Neural cell (in vitro differentiated cells): ENCODE measurements at regions not wholly inside any gene's neighbourhood (a gene's known extent, or its start where the extent isn't known, plus 50 kb on each side); places are given as distances from the start of the nearest gene placed in this dataset.

Experiments
- H2AFZ ChIP-seq: fragments of 200-600, 300-800 bp; sonication (generic), shearing (Covaris generic); 2 replicates; pipeline ENCODE4 v1.6.0; 2014; ENCODE audit warnings: low read depth, mild to moderate bottlenecking, antibody characterized with exemption, low read length, moderate library complexity
- H3F3A ChIP-seq: fragments of 200-600 bp; shearing (Covaris generic); 2 replicates; pipeline ENCODE4 v1.6.1; 2016; ENCODE audit warnings: mild to moderate bottlenecking, moderate library complexity, mixed read lengths, antibody characterized with exemption, low read length; ENCODE audit not compliant: insufficient read depth, poor library complexity, severe bottlenecking
- H3K27ac ChIP-seq: fragments of 200-600, 300-800 bp; sonication (generic), shearing (Covaris generic); 2 replicates; pipeline ENCODE4 v1.5.1; 2014; ENCODE audit warnings: mild to moderate bottlenecking, low read length, moderate library complexity
- H3K27me3 ChIP-seq: fragments of 300-800, 200-600 bp; sonication (generic), shearing (Covaris generic); 2 replicates; pipeline ENCODE4 v1.6.0; 2014; ENCODE audit warnings: mild to moderate bottlenecking, low read depth, low read length, moderate library complexity; ENCODE audit not compliant: insufficient read depth
- H3K36me3 ChIP-seq: fragments of 300-800, 200-600 bp; sonication (generic), shearing (Covaris generic); 2 replicates; pipeline ENCODE4 v1.5.1; 2014; ENCODE audit warnings: mild to moderate bottlenecking, antibody characterized with exemption, low read length, moderate library complexity; ENCODE audit not compliant: insufficient read depth
- H3K4me2 ChIP-seq: fragments of 300-800, 200-600 bp; sonication (generic), shearing (Covaris generic); 2 replicates; pipeline ENCODE4 v1.6.0; 2014; ENCODE audit warnings: mild to moderate bottlenecking, low read length
- H3K4me3 ChIP-seq: fragments of 300-800, 200-600 bp; sonication (generic), shearing (Covaris generic); 2 replicates; pipeline ENCODE4 v1.5.1; 2014; ENCODE audit warnings: mild to moderate bottlenecking, low read length, moderate library complexity
- H3K79me2 ChIP-seq: fragments of 200-600 bp; shearing (Covaris generic); replicated peaks from 2 replicates; pipeline ENCODE4 v1.6.0; 2014; ENCODE audit warnings: mild to moderate bottlenecking, low read length, moderate library complexity; ENCODE audit not compliant: insufficient read depth
- H3K9ac ChIP-seq: fragments of 300-800, 200-600 bp; sonication (generic), shearing (Covaris generic); 2 replicates; pipeline ENCODE4 v1.6.1; 2016; ENCODE audit warnings: mild to moderate bottlenecking, low read length, mixed read lengths
- H3K9me2 ChIP-seq: fragments of 200-600 bp; shearing (Covaris generic); 2 replicates; pipeline ENCODE4 v1.6.1; 2016; ENCODE audit warnings: mild to moderate bottlenecking, low read length, mixed read lengths; ENCODE audit not compliant: insufficient read depth
- H3K9me3 ChIP-seq: fragments of 200-600, 300-800 bp; sonication (generic), shearing (Covaris generic); 2 replicates; pipeline ENCODE4 v1.6.1; 2016; ENCODE audit warnings: mild to moderate bottlenecking, mixed run types, low read length, moderate library complexity, mixed read lengths
- H4K20me1 ChIP-seq: fragments of 200-600 bp; shearing (Covaris generic); 2 replicates; pipeline ENCODE4 v1.6.1; 2016; ENCODE audit warnings: mild to moderate bottlenecking, mixed run types; ENCODE audit not compliant: insufficient read depth
- CTCF ChIP-seq: fragments of 450-650 bp; IDR thresholded peaks from 2 replicates; pipeline ENCODE4 v1.5.1; 2014; ENCODE audit warnings: antibody characterized with exemption, mild to moderate bottlenecking, moderate library complexity; ENCODE audit not compliant: poor library complexity, severe bottlenecking
- EP300 ChIP-seq: fragments of 450-650 bp; conservative IDR thresholded peaks from 2 replicates; pipeline ENCODE4 v1.6.1; 2014; ENCODE audit warnings: antibody characterized with exemption, mild to moderate bottlenecking, moderate library complexity; ENCODE audit not compliant: poor library complexity, severe bottlenecking
- EZH2 ChIP-seq: fragments of 200-600, 300-800 bp; shearing (Covaris generic), sonication (generic); IDR thresholded peaks from 2 replicates; pipeline ENCODE4 v1.6.1; 2014; ENCODE audit warnings: antibody characterized with exemption, low read length, borderline replicate concordance, mild to moderate bottlenecking; ENCODE audit not compliant: insufficient read depth, poor library complexity, severe bottlenecking
- MXI1 ChIP-seq: fragments of 450-650 bp; conservative IDR thresholded peaks from 2 replicates; pipeline ENCODE4 v1.6.1; 2014; ENCODE audit warnings: antibody characterized with exemption, mild to moderate bottlenecking; ENCODE audit not compliant: poor library complexity, severe bottlenecking
- POLR2AphosphoS5 ChIP-seq: IDR thresholded peaks from 2 replicates; pipeline ENCODE4 v1.6.1; 2012
- RAD21 ChIP-seq: fragments of 450-650 bp; conservative IDR thresholded peaks from 2 replicates; pipeline ENCODE4 v1.6.1; 2014; ENCODE audit warnings: antibody characterized with exemption, mild to moderate bottlenecking, moderate library complexity
- REST ChIP-seq: IDR thresholded peaks from 2 replicates; pipeline ENCODE4 v1.6.1; 2012; ENCODE audit warnings: borderline replicate concordance
- SMC3 ChIP-seq: fragments of 450-650 bp; conservative IDR thresholded peaks from 2 replicates; pipeline ENCODE4 v1.6.1; 2014; ENCODE audit warnings: antibody characterized with exemption, mild to moderate bottlenecking, moderate library complexity; ENCODE audit not compliant: poor library complexity
- TAF1 ChIP-seq: IDR thresholded peaks from 2 replicates; pipeline ENCODE4 v1.6.1; 2012; ENCODE audit warnings: low read depth

DNA sequence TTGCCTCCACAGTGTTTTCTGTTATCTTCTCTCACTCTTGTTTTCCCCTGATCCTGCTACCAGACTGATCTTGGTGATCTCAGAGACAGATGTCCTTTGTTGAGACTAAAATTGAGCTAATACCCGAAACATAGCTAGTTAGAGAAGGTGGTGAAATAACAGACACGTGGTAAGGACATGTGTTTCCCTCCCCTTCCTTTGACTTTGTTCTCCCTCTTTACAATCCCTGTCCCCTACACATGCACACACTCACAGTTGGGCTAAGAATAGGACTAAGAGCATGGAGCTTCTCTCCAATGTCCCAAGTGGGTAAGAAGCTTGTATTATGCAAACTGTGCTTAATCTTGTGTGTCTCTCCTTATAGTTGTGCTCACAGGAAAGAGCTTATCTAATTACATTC, 1603.0 kb upstream of the C9orf72 start:
- Histone ChIP-seq H3K9me3 (no peaks in the 10 kb centered on the region), H3K27me3 (no peaks in the 10 kb centered on the region), H4K20me1 (no peaks in the 10 kb centered on the region), H3K27ac (no peak overlapping the region), H3F3A (no peaks in the 10 kb centered on the region), H3K9me2 (no peaks in the 10 kb centered on the region), H2AFZ (no peak overlapping the region), H3K36me3 (no peaks in the 10 kb centered on the region), H3K4me3 (no peak overlapping the region), H3K4me2 (no peak overlapping the region), H3K9ac (no peak overlapping the region), H3K79me2 (no peaks in the 10 kb centered on the region)
- TF ChIP-seq EZH2 (no peak), REST (no peak), TAF1 (no peak), MXI1 (no peak), EP300 (no peak), SMC3 (no peak), CTCF (no peak), RAD21 (no peak)

- H3K9me2 ChIP-seq, result no peaks in the 10 kb centered on the region
- H3K27me3 ChIP-seq, result no peaks in the 10 kb centered on the region
- no peaks in the 10 kb centered on the region for H3F3A ChIP-seq
- no peaks in the 10 kb centered on the region for H3K9me3 ChIP-seq
- TF ChIP-seq REST, result no peak
- TF ChIP-seq EZH2, result no peak
- TF ChIP-seq RAD21, result no peak
- no peak for TF ChIP-seq SMC3
- TF ChIP-seq MXI1, result no peak
- TF ChIP-seq TAF1, result no peak
- TF ChIP-seq EP300, result no peak
- TF ChIP-seq POLR2AphosphoS5, result no peak
- H3K36me3 ChIP-seq, result no peaks in the 10 kb centered on the region
- no peaks in the 10 kb centered on the region for H3K79me2 ChIP-seq
- H2AFZ ChIP-seq, result no peak overlapping the region
- H3K9ac ChIP-seq, result no peak overlapping the region
- H3K4me3 ChIP-seq, result no peak overlapping the region
- no peaks in the 10 kb centered on the region for H4K20me1 ChIP-seq
- H3K27ac ChIP-seq, result no peak overlapping the region
- H3K4me2 ChIP-seq, result no peak overlapping the region
Measured at GRCh38 chr9:29176786-29177185, 1603.5 kb upstream of the C9orf72 start.
